ENCODE measurements at regions not wholly inside any gene's neighbourhood (a gene's known extent, or its start where the extent isn't known, plus 50 kb on each side); places are given as distances from the start of the nearest gene placed in this dataset.

- DNase-seq (ENCODE audit: extremely low spot score, unreplicated experiment) = no peak
- Mint-ChIP-seq H3K36me3 (no peaks in the 10 kb centered on the region), H3K4me1 (ENCODE audit: unreplicated experiment) (no peaks in the 10 kb centered on the region), H3K4me3 (no peak overlapping the region), H3K27ac (no peak overlapping the region), H3K9me3 (no peaks in the 10 kb centered on the region), H3K27me3 (peaks cover 10% of the 10 kb centered on the region)
- TF ChIP-seq CTCF (conservative IDR thresholded peaks at IDR 0.05) = no peak
Observed at GRCh38 chr18:73835656-73836364, 311.8 kb downstream of the FBXO15 start.

- Mint-ChIP-seq H3K27ac (no peak overlapping the region), H3K9me3 (no peaks in the 10 kb centered on the region), H3K36me3 (no peaks in the 10 kb centered on the region), H3K4me3 (no peak overlapping the region), H3K4me1 (ENCODE audit: unreplicated experiment) (no peaks in the 10 kb centered on the region), H3K27me3 (peaks cover 11% of the 10 kb centered on the region)
- DNase-seq (ENCODE audit: extremely low spot score, unreplicated experiment) = no peak
- TF ChIP-seq CTCF (conservative IDR thresholded peaks at IDR 0.05) = no peak
Observed at GRCh38 chr18:73835039-73835438, 312.6 kb downstream of the FBXO15 start.

- Mint-ChIP-seq H3K4me3 (no peak overlapping the region), H3K9me3 (no peaks in the 10 kb centered on the region), H3K36me3 (no peaks in the 10 kb centered on the region), H3K4me1 (ENCODE audit: unreplicated experiment) (no peaks in the 10 kb centered on the region), H3K27ac (no peak overlapping the region), H3K27me3 (peaks cover 30% of the 10 kb centered on the region)
- TF ChIP-seq CTCF (conservative IDR thresholded peaks at IDR 0.05) = no peak
- no peak for DNase-seq (ENCODE audit: extremely low spot score, unreplicated experiment)
Observed at GRCh38 chr18:73831688-73832087, 315.9 kb downstream of the FBXO15 start.

- Mint-ChIP-seq H3K36me3 (no peaks in the 10 kb centered on the region), H3K9me3 (no peaks in the 10 kb centered on the region)
- no peak for TF ChIP-seq CTCF (conservative IDR thresholded peaks at IDR 0.05)
Observed at GRCh38 chr18:73829146-73829545, 318.5 kb downstream of the FBXO15 start.

GRCh38 chr18:73827801-73828200 is 319.8 kb downstream of the FBXO15 start:
- Mint-ChIP-seq H3K4me3 (no peak overlapping the region), H3K27me3 (peaks cover 36% of the 10 kb centered on the region), H3K4me1 (ENCODE audit: unreplicated experiment) (no peaks in the 10 kb centered on the region), H3K27ac (no peak overlapping the region), H3K36me3 (no peaks in the 10 kb centered on the region), H3K9me3 (no peaks in the 10 kb centered on the region)
- TF ChIP-seq CTCF (conservative IDR thresholded peaks at IDR 0.05) = no peak
- no peak for DNase-seq (ENCODE audit: extremely low spot score, unreplicated experiment)

More at GRCh38 chr18:73829146-73829545, 318.5 kb downstream of the FBXO15 start:
- Mint-ChIP-seq H3K4me3 (no peak overlapping the region), H3K4me1 (ENCODE audit: unreplicated experiment) (no peaks in the 10 kb centered on the region), H3K27me3 (peaks cover 40% of the 10 kb centered on the region), H3K27ac (no peak overlapping the region)
- no peak for DNase-seq (ENCODE audit: extremely low spot score, unreplicated experiment)

Measured in type B pancreatic cell (in vitro differentiated cells).